Mesodermal cell (in vitro differentiated cells): ENCODE measurements at regions not wholly inside any gene's neighbourhood (a gene's known extent, or its start where the extent isn't known, plus 50 kb on each side); places are given as distances from the start of the nearest gene placed in this dataset.
"Not testable (repeated sequence)": the region's sequence is repeated elsewhere in the genome, so short reads cannot be mapped to it uniquely, and the experiment has no call there.

ENCODE experiments used
- H3K27ac ChIP-seq: 2 replicates; pipeline ENCODE4 v1.7.0; 2013; ENCODE audit warnings: mild to moderate bottlenecking, low read depth, low read length, moderate library complexity; ENCODE audit not compliant: severe bottlenecking
- H3K36me3 ChIP-seq: 2 replicates; pipeline ENCODE4 v1.7.1; 2013; ENCODE audit warnings: mild to moderate bottlenecking, low read length, moderate library complexity; ENCODE audit not compliant: control insufficient read depth, insufficient read depth
- H3K4me1 ChIP-seq: one replicate; pipeline ENCODE4 v1.7.1; 2013; ENCODE audit warnings: mild to moderate bottlenecking, low read length; ENCODE audit not compliant: insufficient read depth, control insufficient read depth, poor library complexity, severe bottlenecking
- H3K4me3 ChIP-seq: 2 replicates; pipeline ENCODE4 v1.7.0; 2013; ENCODE audit warnings: low read length, control low read depth, mild to moderate bottlenecking; ENCODE audit not compliant: insufficient read depth, poor library complexity, severe bottlenecking; ENCODE audit errors: extremely low read depth
- H3K9me3 ChIP-seq: 2 replicates; pipeline ENCODE4 v1.7.1; 2013; ENCODE audit warnings: mild to moderate bottlenecking, low read length, moderate library complexity; ENCODE audit not compliant: control insufficient read depth
- WGBS, 2 experiments: methylation state at CpG; one replicate each; pipeline ENCODE4 v1.1.5; 2013; ENCODE audit warnings: missing lambda C conversion rate in 2 of 2; ENCODE audit not compliant: insufficient coverage in 2 of 2; 5-methylcytosine and 5-hydroxymethylcytosine counted together

DNA sequence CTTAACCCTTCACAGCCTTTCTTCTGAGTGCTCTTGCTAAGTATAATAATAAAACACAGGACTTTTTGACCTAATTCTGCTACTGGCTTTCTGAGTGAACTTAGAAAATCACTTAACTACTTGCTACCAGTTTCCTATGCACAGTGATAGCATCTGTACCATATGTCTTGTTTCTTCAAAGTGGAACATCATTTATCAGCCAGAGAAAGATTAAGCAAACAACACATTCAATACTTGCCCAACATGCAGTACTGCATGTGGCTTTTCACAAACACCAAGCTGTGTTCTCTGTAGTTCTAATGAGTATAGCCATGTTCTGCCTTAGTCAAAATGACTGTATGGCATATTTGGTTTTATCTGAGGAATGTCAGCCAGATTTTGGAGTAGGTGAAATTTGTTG lies 1286.6 kb upstream of the ZEB2 start:
- Histone ChIP-seq H3K9me3 (no peaks in the 10 kb centered on the region), H3K27ac (no peak overlapping the region), H3K36me3 (no peaks in the 10 kb centered on the region), H3K4me1 (peaks cover 15% of the 10 kb centered on the region), H3K4me3 (no peak overlapping the region)

DNA sequence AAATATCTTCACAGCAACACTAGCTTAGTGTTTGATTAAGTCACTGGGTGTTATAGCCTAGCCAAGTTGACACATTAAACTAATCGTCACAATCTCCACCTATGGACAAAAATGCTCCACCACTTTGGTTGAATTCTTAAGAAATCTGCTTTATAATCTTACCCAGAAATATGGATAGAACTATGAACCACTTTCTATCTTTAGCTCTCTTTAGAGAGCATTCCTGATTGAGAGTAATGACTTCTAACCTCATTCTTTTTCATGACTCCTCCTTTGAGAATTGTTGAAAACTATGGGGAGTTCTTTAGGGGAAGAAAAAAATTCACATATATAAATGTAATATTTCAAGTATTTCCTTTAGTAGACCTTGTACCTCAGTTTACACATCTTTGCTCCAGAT lies 1282.2 kb upstream of the ZEB2 start:
- 83% methylated on average over 1 of the region's 1 CpG; no CpG with 5 or more reads in 1 of the 2 experiments for WGBS, 2 experiments
- no peaks in the 10 kb centered on the region for H3K36me3 ChIP-seq
- no peak overlapping the region for H3K27ac ChIP-seq
- no peak overlapping the region for H3K4me3 ChIP-seq
- H3K4me1 ChIP-seq, result no peaks in the 10 kb centered on the region
- no peaks in the 10 kb centered on the region for H3K9me3 ChIP-seq

DNA sequence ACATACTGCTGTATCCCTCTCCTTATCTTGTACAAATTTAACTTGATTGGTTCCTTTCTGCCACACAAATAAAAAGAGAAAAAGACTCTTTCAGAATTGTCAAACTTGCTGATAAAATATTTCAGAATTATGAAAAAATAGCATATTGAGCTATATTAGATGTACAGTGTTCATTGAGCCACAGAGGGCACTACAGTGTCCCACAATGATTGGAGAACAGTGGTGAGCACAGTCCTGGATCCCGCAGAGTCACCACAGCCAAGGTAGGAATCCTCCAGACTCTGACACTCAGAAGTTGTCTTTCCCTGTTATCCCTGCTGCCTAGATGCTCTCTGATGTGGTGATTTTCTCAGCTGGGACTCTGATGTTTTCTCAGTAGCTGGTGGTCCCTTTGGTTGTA lies 1281.3 kb upstream of the ZEB2 start:
- no peaks in the 10 kb centered on the region for H3K4me1 ChIP-seq
- H3K4me3 ChIP-seq, result no peak overlapping the region
- H3K27ac ChIP-seq, result no peak overlapping the region
- 100% methylated on average over 1 of the region's 1 CpG for WGBS, 2 experiments
- no peaks in the 10 kb centered on the region for H3K36me3 ChIP-seq
- H3K9me3 ChIP-seq, result no peaks in the 10 kb centered on the region

DNA sequence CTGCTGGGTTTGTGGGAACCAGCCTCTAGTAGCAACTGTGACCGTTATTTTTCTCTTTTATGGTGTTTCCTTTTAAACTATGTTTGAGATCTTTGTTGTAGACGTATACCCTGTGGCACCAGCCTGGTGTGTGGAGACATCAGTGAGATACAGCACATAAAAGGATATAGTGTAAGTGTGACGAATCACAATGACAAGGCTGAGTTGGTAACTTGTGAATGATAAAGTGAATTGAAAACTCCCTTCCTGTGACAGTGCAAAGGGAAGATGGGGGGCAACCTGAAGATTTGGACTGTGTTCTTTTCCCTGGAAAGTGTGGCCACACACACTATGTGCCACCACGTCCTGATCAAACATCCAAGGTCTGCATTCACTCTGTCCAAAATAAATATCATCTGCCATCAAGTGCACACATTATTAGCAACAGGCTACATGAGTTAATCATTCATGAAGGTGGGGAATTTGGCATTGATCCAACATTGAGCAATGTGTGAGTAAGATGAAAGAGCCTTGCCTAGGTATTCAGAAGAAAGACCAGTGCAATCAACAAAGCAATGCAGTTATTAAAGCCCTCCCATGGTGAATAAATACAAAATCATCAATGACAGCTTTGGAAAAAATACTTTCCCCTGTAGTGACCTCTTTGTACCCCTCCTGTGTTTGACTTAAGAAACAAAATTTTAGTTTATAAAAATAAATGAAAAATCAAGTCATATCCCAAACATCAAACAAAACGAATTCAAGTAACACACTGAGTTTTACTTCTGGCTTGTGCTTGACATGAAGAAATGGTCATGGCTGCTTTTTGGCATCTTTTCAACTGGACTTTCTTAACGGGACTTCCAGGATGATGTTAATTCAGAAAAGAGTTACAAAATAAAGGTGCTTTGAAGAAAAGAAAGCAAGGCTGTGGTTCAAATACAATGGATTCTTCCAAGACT lies 1280.5 kb upstream of the ZEB2 start:
- WGBS, 2 experiments, result 92 to 93% methylated on average over 4 of the region's 6 CpGs
- Histone ChIP-seq H3K9me3 (no peaks in the 10 kb centered on the region), H3K36me3 (no peaks in the 10 kb centered on the region), H3K4me3 (no peak overlapping the region), H3K4me1 (no peaks in the 10 kb centered on the region), H3K27ac (no peak overlapping the region)

DNA sequence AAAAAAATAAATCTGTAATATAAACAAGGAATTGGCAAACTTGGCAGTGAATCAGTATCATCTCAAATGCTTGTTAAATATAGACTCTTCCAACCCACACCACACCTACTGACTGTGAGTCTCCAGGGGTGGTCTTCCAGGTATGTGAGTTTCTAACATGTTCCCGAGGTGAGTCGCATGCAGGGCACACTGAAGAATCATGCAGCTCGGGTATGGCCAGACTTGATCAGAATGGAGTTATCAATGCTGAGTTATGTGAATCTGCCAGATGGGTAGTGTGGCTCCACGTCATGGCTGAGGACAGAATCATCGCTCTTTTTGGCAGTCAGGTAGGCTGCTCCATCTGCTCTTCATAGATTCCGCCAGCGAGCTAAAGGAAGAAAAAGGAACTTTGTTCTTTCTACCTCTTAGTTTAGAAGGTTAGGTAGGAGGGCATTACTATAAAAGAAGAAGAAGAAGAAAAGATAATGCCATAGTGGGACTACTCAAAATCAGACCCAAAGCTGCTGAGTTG lies 1279.7 kb upstream of the ZEB2 start:
- no peaks in the 10 kb centered on the region for H3K36me3 ChIP-seq
- 74 to 92% methylated on average over 3 to 5 of the region's 7 CpGs for WGBS, 2 experiments
- no peaks in the 10 kb centered on the region for H3K9me3 ChIP-seq
- no peak overlapping the region for H3K27ac ChIP-seq
- no peaks in the 10 kb centered on the region for H3K4me1 ChIP-seq
- no peak overlapping the region for H3K4me3 ChIP-seq

DNA sequence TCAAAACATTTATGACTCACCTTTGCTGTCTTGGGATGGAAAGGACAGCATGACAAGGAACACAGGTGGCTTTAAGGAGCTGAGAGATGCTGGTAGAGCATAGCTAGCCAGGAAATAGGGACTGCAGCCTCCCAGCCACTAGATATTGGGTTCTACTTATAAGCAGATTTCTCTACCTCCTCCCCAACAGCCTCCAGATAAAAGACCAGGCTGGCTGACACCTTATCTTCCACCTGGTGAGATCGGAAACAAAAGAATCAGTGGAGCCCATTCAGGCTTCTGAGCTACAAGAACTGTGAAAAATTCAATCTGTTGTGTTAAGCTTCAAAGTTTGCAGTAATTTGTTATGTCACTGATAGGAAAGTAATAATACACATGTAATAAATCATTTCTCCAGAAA lies 1278.5 kb upstream of the ZEB2 start:
- no peak overlapping the region for H3K27ac ChIP-seq
- no peaks in the 10 kb centered on the region for H3K4me1 ChIP-seq
- WGBS, 2 experiments, result no CpG with 5 or more reads among the region's 1 CpG
- no peaks in the 10 kb centered on the region for H3K36me3 ChIP-seq
- no peaks in the 10 kb centered on the region for H3K9me3 ChIP-seq
- H3K4me3 ChIP-seq, result no peak overlapping the region

DNA sequence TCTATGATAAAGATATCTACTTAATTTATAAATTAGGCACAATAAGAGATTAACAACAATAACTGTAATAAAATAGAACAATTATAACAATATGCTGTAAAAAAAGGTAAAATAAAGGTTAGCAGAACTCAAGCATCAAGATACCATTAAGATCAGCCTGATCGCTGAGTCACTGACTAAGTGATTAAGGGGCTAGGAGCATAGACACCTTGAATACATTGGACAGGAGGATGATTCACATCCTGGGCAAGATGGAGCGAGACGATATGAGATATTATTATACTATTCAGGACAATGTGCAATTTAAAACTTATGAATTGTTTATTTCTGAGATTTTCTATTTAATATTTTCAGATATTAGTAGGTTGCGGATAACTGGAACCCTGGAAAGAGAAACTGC lies 1277.8 kb upstream of the ZEB2 start:
- Histone ChIP-seq H3K4me1 (no peaks in the 10 kb centered on the region), H3K9me3 (no peaks in the 10 kb centered on the region), H3K4me3 (no peak overlapping the region), H3K27ac (no peak overlapping the region), H3K36me3 (no peaks in the 10 kb centered on the region)
- 100% methylated on average over 1 to 2 of the region's 4 CpGs for WGBS, 2 experiments

DNA sequence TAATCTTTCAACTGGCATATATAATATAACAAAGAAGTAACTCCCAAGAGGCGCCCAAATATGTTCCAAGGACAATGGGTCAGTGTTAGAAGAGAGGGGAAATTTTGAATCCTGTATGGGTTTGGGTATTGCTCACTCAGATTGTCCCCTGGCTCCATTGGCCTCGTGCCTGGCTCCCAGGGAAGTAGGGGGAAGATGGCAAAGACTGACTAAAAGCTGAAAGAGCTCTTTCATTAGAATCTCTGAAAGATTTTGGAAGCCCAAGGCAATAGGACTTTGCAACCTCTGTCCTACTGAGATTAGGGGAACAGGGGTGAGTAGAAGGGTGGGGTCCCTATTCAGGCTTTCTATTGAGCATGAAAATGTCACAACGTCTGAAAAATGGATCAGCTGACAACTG lies 1272.8 kb upstream of the ZEB2 start:
- H3K36me3 ChIP-seq, result no peaks in the 10 kb centered on the region
- H3K9me3 ChIP-seq, result no peaks in the 10 kb centered on the region
- WGBS, 2 experiments, result 67 to 89% methylated on average over 1 to 3 of the region's 3 CpGs
- H3K4me3 ChIP-seq, result no peak overlapping the region
- no peak overlapping the region for H3K27ac ChIP-seq
- no peaks in the 10 kb centered on the region for H3K4me1 ChIP-seq

DNA sequence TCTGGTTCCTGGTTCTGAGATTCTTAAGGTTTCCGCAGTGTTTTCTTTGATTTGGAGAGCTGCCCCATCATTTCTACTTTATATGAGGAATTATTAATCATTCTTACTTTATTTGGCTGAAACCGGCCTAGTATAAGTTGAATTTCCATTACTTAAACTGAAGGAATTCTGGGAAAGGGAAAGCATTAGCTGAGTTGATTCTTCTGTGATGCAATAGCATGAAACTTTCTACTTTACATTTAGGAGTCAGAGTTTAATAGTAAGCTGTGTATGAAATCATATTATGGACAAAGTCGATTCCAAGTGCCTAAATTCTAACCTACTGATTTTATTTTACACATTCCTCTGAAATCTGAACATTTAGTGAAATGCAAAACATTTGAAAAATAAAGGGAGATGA lies 1269.7 kb upstream of the ZEB2 start:
- no CpG with 5 or more reads among the region's 3 CpGs for WGBS, 2 experiments
- H3K36me3 ChIP-seq, result no peaks in the 10 kb centered on the region

DNA sequence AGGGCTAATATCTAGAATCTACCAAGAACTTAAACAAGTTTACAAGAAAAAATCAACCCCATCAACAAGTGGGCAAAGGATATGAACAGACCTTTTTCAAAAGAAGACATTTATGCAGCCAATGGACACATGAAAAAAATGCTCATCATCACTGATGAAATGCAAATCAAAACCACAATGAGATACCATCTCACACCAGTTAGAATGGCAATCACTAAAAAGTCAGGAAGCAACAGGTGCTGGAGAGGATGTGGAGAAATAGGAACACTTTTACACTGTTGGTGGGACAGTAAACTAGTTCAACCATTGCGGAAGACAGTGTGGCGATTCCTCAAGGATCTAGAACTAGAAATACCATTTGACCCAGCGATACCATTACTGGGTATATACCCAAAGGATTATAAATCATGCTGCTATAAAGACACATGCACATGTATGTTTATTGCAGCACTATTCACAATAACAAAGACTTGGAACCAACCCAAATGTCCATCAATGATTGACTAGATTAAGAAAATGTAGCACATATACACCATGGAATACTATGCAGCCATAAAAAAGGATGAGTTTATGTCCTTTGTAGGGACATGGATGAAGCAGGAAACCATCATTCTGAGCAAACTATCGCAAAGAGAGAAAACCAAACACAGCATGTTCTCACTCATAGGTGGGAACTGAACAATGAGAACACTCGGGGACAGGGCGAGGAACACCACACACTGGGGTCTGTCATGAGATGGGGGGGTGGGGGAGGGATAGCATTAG lies 1267.9 kb upstream of the ZEB2 start:
- not testable (repeated sequence) for H3K9me3 ChIP-seq, H3K36me3 ChIP-seq, H3K4me3 ChIP-seq, H3K27ac ChIP-seq, H3K4me1 ChIP-seq
- 83 to 100% methylated on average over 1 to 2 of the region's 6 CpGs for WGBS, 2 experiments

More for the DNA sequence above, 1269.7 kb upstream of the ZEB2 start:
- Histone ChIP-seq H3K27ac (no peak overlapping the region), H3K9me3 (no peaks in the 10 kb centered on the region), H3K4me3 (no peak overlapping the region), H3K4me1 (no peaks in the 10 kb centered on the region)

DNA sequence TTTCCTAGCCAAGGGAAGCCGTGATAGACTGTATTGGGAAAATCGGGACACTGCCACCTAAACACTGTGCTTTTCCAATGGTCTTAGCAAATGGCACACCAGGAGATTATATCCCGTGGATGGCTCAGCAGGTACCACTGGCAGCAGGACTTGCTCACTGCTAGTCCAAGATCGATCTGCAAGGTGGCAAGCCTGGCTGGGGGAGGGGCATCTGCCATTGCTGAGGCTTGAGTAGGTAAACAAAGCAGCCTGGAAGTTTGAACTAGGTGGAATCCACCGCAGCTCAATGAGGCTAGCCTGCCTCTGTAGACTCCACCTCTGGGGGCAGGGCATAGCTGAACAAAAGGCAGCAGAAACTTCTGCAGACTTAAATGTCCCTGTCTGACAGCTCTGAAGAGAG lies 1262.7 kb upstream of the ZEB2 start:
- H3K4me3 ChIP-seq, H3K4me1 ChIP-seq, H3K36me3 ChIP-seq, H3K27ac ChIP-seq, H3K9me3 ChIP-seq: not testable (repeated sequence)
- WGBS, 2 experiments, result 84 to 91% methylated on average over 3 to 5 of the region's 5 CpGs
